Thoracic aorta (tissue), 2 donors: ENCODE measurements at regions not wholly inside any gene's neighbourhood (a gene's known extent, or its start where the extent isn't known, plus 50 kb on each side); places are given as distances from the start of the nearest gene placed in this dataset.

Experiments used
- ATAC-seq: fragments of 150-250 bp; one replicate; pipeline ENCODE4 v1.8.0; 2017; ENCODE audit warnings: low read depth; ENCODE audit not compliant: insufficient number of reproducible peaks, low FRiP score
- DNase-seq: peaks from one replicate; pipeline ENCODE4 v3.0.0-alpha.2; 2020; ENCODE audit warnings: low spot score
- H3K27ac ChIP-seq, 2 donors: fragments of 200-600 bp; sonication (generic); 1 replicate in 1 of 2; 2 replicates in 1 of 2; pipeline ENCODE4 v1.5.1; 2016; ENCODE audit warnings: mild to moderate bottlenecking in 2 of 2, moderate library complexity in 2 of 2
- H3K27me3 ChIP-seq: fragments of 200-600 bp; sonication (generic); replicated peaks from 2 replicates; pipeline ENCODE4 v1.6.0; 2016; ENCODE audit warnings: mild to moderate bottlenecking; ENCODE audit not compliant: insufficient read depth
- H3K36me3 ChIP-seq: fragments of 200-600 bp; sonication (generic); one replicate; pipeline ENCODE4 v1.5.1; 2016
- H3K4me1 ChIP-seq, 2 donors: fragments of 200-600 bp; sonication (generic); 1 replicate in 1 of 2; 2 replicates in 1 of 2; pipeline versions ENCODE4 v1.5.1 to v1.6.0; 2016; ENCODE audit warnings: low read depth in 2 of 2, mild to moderate bottlenecking in 1 of 2; ENCODE audit not compliant: control insufficient read depth in 1 of 2
- H3K4me3 ChIP-seq: fragments of 200-600 bp; sonication (generic); 2 replicates; pipeline ENCODE4 v1.5.1; 2016; ENCODE audit warnings: mild to moderate bottlenecking
- H3K9me3 ChIP-seq: fragments of 200-600 bp; sonication (generic); 2 replicates; pipeline ENCODE4 v1.5.1; 2016
- CTCF ChIP-seq: fragments of 200-600 bp; sonication (generic); IDR thresholded peaks from one replicate; pipeline ENCODE4 v1.5.1; 2019; ENCODE audit warnings: antibody characterized with exemption

GRCh38 chr4:23333556-23333945 is 556.3 kb downstream of the PPARGC1A start:
- peaks cover 0 to 7% of the 10 kb centered on the region in 2 donors for H3K4me1 ChIP-seq
- no peaks in the 10 kb centered on the region for H3K36me3 ChIP-seq
- no peak for DNase-seq
- no peak for ATAC-seq
- H3K9me3 ChIP-seq, result no peaks in the 10 kb centered on the region
- H3K27me3 ChIP-seq, result no peaks in the 10 kb centered on the region
- H3K27ac ChIP-seq, result no peak overlapping the region
- no peak overlapping the region for H3K4me3 ChIP-seq
- no peak for TF ChIP-seq CTCF

- ATAC-seq, result no peak
- no peak overlapping the region for H3K4me3 ChIP-seq
- no peak for TF ChIP-seq CTCF
Observed at GRCh38 chr4:23332313-23332712, 557.5 kb downstream of the PPARGC1A start.

GRCh38 chr4:23327120-23327519 is 562.7 kb downstream of the PPARGC1A start:
- Histone ChIP-seq H3K4me3 (no peak overlapping the region), H3K9me3 (no peaks in the 10 kb centered on the region), H3K27ac (no peak overlapping the region), H3K4me1 (no peaks in the 10 kb centered on the region), H3K36me3 (no peaks in the 10 kb centered on the region), H3K27me3 (no peaks in the 10 kb centered on the region)
- DNase-seq (no peak), ATAC-seq (no peak)
- TF ChIP-seq CTCF, result no peak

More at GRCh38 chr4:23332313-23332712, 557.5 kb downstream of the PPARGC1A start:
- DNase-seq, result no peak
- Histone ChIP-seq H3K4me1 (peaks cover 0 to 7% of the 10 kb centered on the region in 2 donors), H3K27ac (no peak overlapping the region), H3K36me3 (no peaks in the 10 kb centered on the region), H3K27me3 (no peaks in the 10 kb centered on the region), H3K9me3 (no peaks in the 10 kb centered on the region)

- no peak for TF ChIP-seq CTCF
- Histone ChIP-seq H3K4me3 (no peak overlapping the region), H3K9me3 (no peaks in the 10 kb centered on the region), H3K27me3 (no peaks in the 10 kb centered on the region), H3K36me3 (no peaks in the 10 kb centered on the region), H3K27ac (no peak overlapping the region), H3K4me1 (no peaks in the 10 kb centered on the region)
- no peak for DNase-seq
- ATAC-seq, result no peak
Observed at GRCh38 chr4:23324021-23324690, 565.7 kb downstream of the PPARGC1A start.

- H3K27me3 ChIP-seq, result no peaks in the 10 kb centered on the region
- H3K36me3 ChIP-seq, result no peaks in the 10 kb centered on the region
- DNase-seq (no peak), ATAC-seq (no peak)
- no peak overlapping the region for H3K4me3 ChIP-seq
- H3K9me3 ChIP-seq, result no peaks in the 10 kb centered on the region
- no peak overlapping the region for H3K27ac ChIP-seq
- H3K4me1 ChIP-seq, result no peaks in the 10 kb centered on the region
- no peak for TF ChIP-seq CTCF
Observed at GRCh38 chr4:23323436-23323835, 566.4 kb downstream of the PPARGC1A start.
